ENCODE measurements at regions not wholly inside any gene's neighbourhood (a gene's known extent, or its start where the extent isn't known, plus 50 kb on each side); places are given as distances from the start of the nearest gene placed in this dataset.

DNA sequence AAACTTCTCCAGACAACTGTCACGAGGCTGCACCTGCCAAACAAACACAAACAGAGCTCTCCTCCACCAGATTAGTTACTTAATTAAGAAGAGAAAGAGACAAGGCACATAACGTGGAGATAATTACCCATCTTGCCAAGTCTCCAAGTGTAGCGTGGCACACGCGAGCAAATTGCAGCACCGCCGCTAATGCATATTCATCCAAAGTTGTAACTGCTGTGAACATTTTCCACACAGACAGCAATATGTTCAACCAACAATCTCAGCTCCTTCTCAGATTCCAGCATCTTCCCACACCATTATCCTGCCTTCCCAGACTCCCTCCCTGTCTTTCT, 309.6 kb upstream of the TLE3 start:
- POLR2A ChIA-PET, result interaction anchor here (1.0 kb wide), 1 partner anchor 19 kb away, joined by 5 read pairs; no protein-coding TSS in a partner anchor
- no TSS peak for BruUV-seq (replicated peaks)

DNA sequence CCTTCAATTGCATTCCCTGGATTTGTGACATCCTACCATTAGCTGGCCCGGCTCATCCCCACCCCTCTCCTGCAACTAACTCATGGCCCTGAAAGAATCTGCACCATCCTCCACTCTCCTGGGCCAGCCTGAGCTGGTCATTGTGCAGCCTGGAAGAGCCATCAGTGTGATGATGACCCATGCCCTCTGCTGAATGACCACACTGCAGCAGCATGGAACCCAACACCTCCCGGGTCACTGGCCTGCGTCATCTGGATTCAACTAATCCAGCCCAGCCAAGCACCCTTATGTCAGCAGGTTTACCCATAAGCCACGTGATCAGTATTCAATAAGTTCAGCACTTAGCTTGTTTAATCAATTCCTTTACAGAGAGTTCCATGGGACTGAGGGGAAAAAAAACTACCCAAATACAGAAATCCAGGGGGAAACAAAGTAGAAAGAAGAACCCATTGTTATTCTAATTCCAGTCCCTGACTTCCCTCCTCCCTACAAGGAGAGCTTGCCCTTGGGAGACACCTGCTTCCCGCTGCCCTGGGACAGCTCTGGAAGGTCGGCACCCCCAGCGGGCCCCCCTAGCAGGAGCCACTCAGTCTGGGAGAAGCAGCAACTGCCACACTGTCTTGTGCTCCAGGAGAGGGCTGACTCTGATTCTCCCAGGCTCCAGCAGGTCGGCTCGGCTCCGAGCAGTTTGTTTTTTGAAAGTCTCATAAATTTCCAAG, 309.1 kb upstream of the TLE3 start:
- Histone ChIP-seq H3K27me3 (ENCODE audit: control insufficient read depth in 2 of 2, insufficient read depth in 2 of 2, low read length in 2 of 2) (peaks cover 6 to 47% of the 10 kb centered on the region in 2 experiments; a peak in 4 of 5 replicates), H2AFZ (ENCODE audit: low read depth, low read length) (no peak overlapping the region), H3K4me2 (ENCODE audit: insufficient read depth, low read length) (no peak overlapping the region), H4K20me1 (replicated peaks; ENCODE audit: control insufficient read depth, insufficient read depth, low read length) (no peaks in the 10 kb centered on the region), H3K9me1 (ENCODE audit: control insufficient read depth, insufficient read depth, low read length) (no peaks in the 10 kb centered on the region), H3K79me2 (ENCODE audit: control insufficient read depth, insufficient read depth, low read length) (no peaks in the 10 kb centered on the region), H3K36me3 (ENCODE audit: control insufficient read depth, insufficient read depth, low read length) (no peaks in the 10 kb centered on the region), H3K9ac (ENCODE audit: insufficient read depth in 1 of 2, low read depth in 2 of 2, low read length in 2 of 2) (no peak overlapping the region), H3K4me1 (replicated peaks in 1 of 2; ENCODE audit: control insufficient read depth in 2 of 2, insufficient read depth in 2 of 2, low read length in 2 of 2) (no peaks in the 10 kb centered on the region), H3K4me3 (no peak overlapping the region), H3K9me3 (replicated peaks; ENCODE audit: control insufficient read depth, insufficient read depth, low read depth, low read length) (no peaks in the 10 kb centered on the region), H3K27ac (ENCODE audit: extremely low read depth, low read depth, low read length) (no peak overlapping the region)
- no peak for FAIRE-seq
- intact Hi-C loops (cut with micrococcal nuclease) (no loop called here), in situ Hi-C loops (cut with MboI) (no loop called here)
- DNase-seq (ENCODE audit: extremely low read depth in 1 of 4, low spot score in 3 of 4), result no peak
- ChIA-PET CTCF (ENCODE audit: low intra/inter-chr PET ratio) (no interaction called here), POLR2A (interaction anchor here (0.7 to 1.0 kb wide), 2 partner anchors 19 to 36 kb away, joined by 3 to 5 read pairs; no protein-coding TSS in a partner anchor)
- WGBS (ENCODE audit: insufficient coverage, low coverage, missing lambda C conversion rate), result 7% methylated on average over 9 of the region's 10 CpGs
- ATAC-seq, result no peak
- BruUV-seq (replicated peaks), result no TSS peak
- TF ChIP-seq LEF1 (IDR thresholded peaks at IDR 0.05) (no peak), GABPA (tag; conservative IDR thresholded peaks at IDR 0.05; ENCODE audit: low read depth) (no peak), ZNF24 (IDR thresholded peaks at IDR 0.05) (no peak), ZBTB7A (IDR thresholded peaks at IDR 0.05; ENCODE audit: borderline replicate concordance, control insufficient read depth, low read depth, low read length) (no peak), ZNF717 (CRISPR knock-in tag; IDR thresholded peaks at IDR 0.05) (no peak), WHSC1 (IDR thresholded peaks at IDR 0.05; ENCODE audit: low read length) (no peak), ZNF311 (CRISPR knock-in tag; IDR thresholded peaks at IDR 0.05) (no peak), ZNF384 (IDR thresholded peaks at IDR 0.05; ENCODE audit: low read depth, low read length) (no peak), TOE1 (IDR thresholded peaks at IDR 0.05; ENCODE audit: borderline replicate concordance) (no peak), TOE1 (CRISPR knock-in tag; IDR thresholded peaks at IDR 0.05; ENCODE audit: borderline replicate concordance, low read depth) (no peak)
- TF ChIP-seq, protein P1, sequence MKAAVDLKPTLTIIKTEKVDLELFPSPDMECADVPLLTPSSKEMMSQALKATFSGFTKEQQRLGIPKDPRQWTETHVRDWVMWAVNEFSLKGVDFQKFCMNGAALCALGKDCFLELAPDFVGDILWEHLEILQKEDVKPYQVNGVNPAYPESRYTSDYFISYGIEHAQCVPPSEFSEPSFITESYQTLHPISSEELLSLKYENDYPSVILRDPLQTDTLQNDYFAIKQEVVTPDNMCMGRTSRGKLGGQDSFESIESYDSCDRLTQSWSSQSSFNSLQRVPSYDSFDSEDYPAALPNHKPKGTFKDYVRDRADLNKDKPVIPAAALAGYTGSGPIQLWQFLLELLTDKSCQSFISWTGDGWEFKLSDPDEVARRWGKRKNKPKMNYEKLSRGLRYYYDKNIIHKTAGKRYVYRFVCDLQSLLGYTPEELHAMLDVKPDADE (conservative IDR thresholded peaks at IDR 0.05; ENCODE audit: control insufficient read depth, low read depth, low read length), result no peak
- TF ChIP-seq, protein P2, sequence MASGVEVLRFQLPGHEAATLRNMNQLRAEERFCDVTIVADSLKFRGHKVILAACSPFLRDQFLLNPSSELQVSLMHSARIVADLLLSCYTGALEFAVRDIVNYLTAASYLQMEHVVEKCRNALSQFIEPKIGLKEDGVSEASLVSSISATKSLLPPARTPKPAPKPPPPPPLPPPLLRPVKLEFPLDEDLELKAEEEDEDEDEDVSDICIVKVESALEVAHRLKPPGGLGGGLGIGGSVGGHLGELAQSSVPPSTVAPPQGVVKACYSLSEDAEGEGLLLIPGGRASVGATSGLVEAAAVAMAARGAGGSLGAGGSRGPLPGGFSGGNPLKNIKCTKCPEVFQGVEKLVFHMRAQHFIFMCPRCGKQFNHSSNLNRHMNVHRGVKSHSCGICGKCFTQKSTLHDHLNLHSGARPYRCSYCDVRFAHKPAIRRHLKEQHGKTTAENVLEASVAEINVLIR (CRISPR knock-in tag; IDR thresholded peaks at IDR 0.05), result no peak

More for the DNA sequence above, 309.6 kb upstream of the TLE3 start:
- H3K27me3 ChIP-seq (ENCODE audit: control insufficient read depth in 2 of 2, insufficient read depth in 2 of 2, low read length in 2 of 2), result peaks cover 6 to 47% of the 10 kb centered on the region in 2 experiments; a peak in 4 of 5 replicates
- H3K27ac ChIP-seq (ENCODE audit: extremely low read depth, low read depth, low read length), result no peak overlapping the region
- no peak overlapping the region for H3K4me3 ChIP-seq
- H4K20me1 ChIP-seq (replicated peaks; ENCODE audit: control insufficient read depth, insufficient read depth, low read length), result no peaks in the 10 kb centered on the region
- in situ Hi-C loops (cut with MboI) (no loop called here), intact Hi-C loops (cut with micrococcal nuclease) (no loop called here)
- WGBS (ENCODE audit: insufficient coverage, low coverage, missing lambda C conversion rate), result 8% methylated on average over 7 of the region's 7 CpGs
- no peak overlapping the region for H2AFZ ChIP-seq (ENCODE audit: low read depth, low read length)
- H3K4me1 ChIP-seq (replicated peaks in 1 of 2; ENCODE audit: control insufficient read depth in 2 of 2, insufficient read depth in 2 of 2, low read length in 2 of 2), result no peaks in the 10 kb centered on the region; a peak in 1 of 5 replicates
- H3K9me1 ChIP-seq (ENCODE audit: control insufficient read depth, insufficient read depth, low read length), result no peaks in the 10 kb centered on the region
- DNase-seq (ENCODE audit: extremely low read depth in 1 of 4, low spot score in 3 of 4) (no peak), ATAC-seq (no peak), FAIRE-seq (no peak)
- H3K79me2 ChIP-seq (ENCODE audit: control insufficient read depth, insufficient read depth, low read length), result no peaks in the 10 kb centered on the region
- CTCF ChIA-PET (ENCODE audit: low intra/inter-chr PET ratio), result no interaction called here
- TF ChIP-seq MEIS2 (IDR thresholded peaks at IDR 0.05; ENCODE audit: partially characterized antibody), result peak; percentile 5
- TF ChIP-seq KLF1 (tag; IDR thresholded peaks at IDR 0.05), result no peak
- H3K9me3 ChIP-seq (replicated peaks; ENCODE audit: control insufficient read depth, insufficient read depth, low read depth, low read length), result no peaks in the 10 kb centered on the region
- no peak overlapping the region for H3K4me2 ChIP-seq (ENCODE audit: insufficient read depth, low read length)
- no peak overlapping the region for H3K9ac ChIP-seq (ENCODE audit: insufficient read depth in 1 of 2, low read depth in 2 of 2, low read length in 2 of 2)
- H3K36me3 ChIP-seq (ENCODE audit: control insufficient read depth, insufficient read depth, low read length), result no peaks in the 10 kb centered on the region
